K562 (cell line): ENCODE measurements at regions not wholly inside any gene's neighbourhood (a gene's known extent, or its start where the extent isn't known, plus 50 kb on each side); places are given as distances from the start of the nearest gene placed in this dataset.

ENCODE experiments used
- IFI16 ChIP-seq: fragments of 250-450 bp; sonication (Bioruptor Pico); IDR thresholded peaks from 2 replicates; pipeline ENCODE4 v2.1.2; 2022; ENCODE audit warnings: mild to moderate bottlenecking, inconsistent platforms
- ILF3 ChIP-seq: fragments of 450-650 bp; IDR thresholded peaks from 2 replicates; pipeline ENCODE4 v1.6.1; 2018; ENCODE audit warnings: antibody characterized with exemption, mild to moderate bottlenecking, moderate library complexity, borderline replicate concordance
- POLR2B ChIP-seq: fragments of 450-650 bp; IDR thresholded peaks from 2 replicates; pipeline ENCODE4 v1.6.1; 2018; ENCODE audit warnings: low read depth; ENCODE audit not compliant: partially characterized antibody
- TRIM24 ChIP-seq, 2 experiments: fragments of 450-650 bp; IDR thresholded peaks; 2 replicates each; pipeline ENCODE4 v1.6.1; 2016
- XRCC5 ChIP-seq: fragments of 200-400 bp; formaldehyde crosslinking; IDR thresholded peaks from 2 replicates; pipeline ENCODE4 v1.6.1; 2017; ENCODE audit warnings: low read depth, mild to moderate bottlenecking, low read length
- ZFP1 ChIP-seq: fragments of 450-650 bp; formaldehyde crosslinking; IDR thresholded peaks from 2 replicates; pipeline ENCODE4 v1.4.0; 2020; ENCODE audit warnings: mild to moderate bottlenecking, mixed read lengths
- ZNF174 ChIP-seq: fragments of 250-450 bp; sonication (Bioruptor Pico); IDR thresholded peaks from 2 replicates; pipeline ENCODE4 v1.4.0; 2020; ENCODE audit warnings: mild to moderate bottlenecking
- ZNF311 ChIP-seq: fragments of 250-450 bp; sonication (Bioruptor Pico); IDR thresholded peaks from 2 replicates; pipeline ENCODE4 v1.4.0; 2020; ENCODE audit warnings: mild to moderate bottlenecking, moderate library complexity
- ZNF407 ChIP-seq: fragments of 450-650 bp; IDR thresholded peaks from 2 replicates; pipeline ENCODE4 v1.6.1; 2016; ENCODE audit warnings: low read depth
- ZNF644 ChIP-seq: fragments of 200-800 bp; sonication (Bioruptor generic); IDR thresholded peaks from 2 replicates; pipeline ENCODE4 v1.6.1; 2016; ENCODE audit warnings: low read depth, missing genetic modification characterization, missing compliant biosample characterization
- TF ChIP-seq, protein P1 (sequence below): fragments of 250-450 bp; sonication (Bioruptor Pico); IDR thresholded peaks from 2 replicates; pipeline ENCODE4 v1.8.0; 2021; ENCODE audit warnings: mild to moderate bottlenecking, moderate library complexity
- TF ChIP-seq, protein P2 (sequence below): fragments of 200-800 bp; sonication (Bioruptor generic); IDR thresholded peaks from 2 replicates; pipeline ENCODE4 v1.6.1; 2017; ENCODE audit warnings: missing genetic modification characterization, missing compliant biosample characterization
- TF ChIP-seq, protein P3 (sequence below): IDR thresholded peaks from 2 replicates; pipeline ENCODE4 v1.6.1; 2011; ENCODE audit not compliant: insufficient read length; ENCODE audit errors: extremely low read depth
- TF ChIP-seq, protein P4 (sequence below), 2 experiments: fragments of 450-650 bp; conservative IDR thresholded peaks; 2 replicates each; pipeline ENCODE4 v1.6.1; 2017; ENCODE audit warnings: mild to moderate bottlenecking in 2 of 2, moderate library complexity in 2 of 2

DNA sequence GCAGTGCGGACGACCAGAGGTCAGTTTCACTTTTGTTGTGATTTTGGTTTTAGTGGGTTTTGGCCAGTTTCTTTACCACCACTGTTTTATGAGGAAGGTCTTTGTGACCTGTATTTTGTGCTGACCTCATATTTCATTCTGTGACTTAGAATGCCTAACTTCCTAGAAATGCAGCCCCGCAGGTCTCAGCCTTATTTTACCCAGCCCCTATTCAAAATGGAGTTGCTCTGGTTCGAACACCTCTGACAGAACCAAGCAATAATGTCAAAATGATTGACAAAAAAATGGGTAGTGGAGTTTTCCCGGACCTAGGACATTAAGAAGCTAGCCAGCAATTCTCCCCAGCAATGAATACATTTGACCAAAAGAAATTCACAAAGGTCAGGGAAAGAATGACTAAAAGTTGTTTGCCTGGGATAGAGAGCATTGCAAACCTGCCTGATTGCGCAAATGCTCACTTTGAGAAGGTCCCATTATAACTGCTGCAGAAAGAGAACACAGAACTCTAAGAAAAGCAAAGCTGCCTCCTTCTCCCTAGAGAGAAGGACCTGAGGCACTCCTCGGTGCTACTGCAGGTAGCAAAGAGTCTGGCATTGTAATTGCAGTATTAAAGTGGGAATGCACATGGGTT is 288.8 kb downstream of the ADGB start (continued):
- no peak for TF ChIP-seq TRIM24 (IDR thresholded peaks at IDR 0.05)
- TF ChIP-seq, protein P1, sequence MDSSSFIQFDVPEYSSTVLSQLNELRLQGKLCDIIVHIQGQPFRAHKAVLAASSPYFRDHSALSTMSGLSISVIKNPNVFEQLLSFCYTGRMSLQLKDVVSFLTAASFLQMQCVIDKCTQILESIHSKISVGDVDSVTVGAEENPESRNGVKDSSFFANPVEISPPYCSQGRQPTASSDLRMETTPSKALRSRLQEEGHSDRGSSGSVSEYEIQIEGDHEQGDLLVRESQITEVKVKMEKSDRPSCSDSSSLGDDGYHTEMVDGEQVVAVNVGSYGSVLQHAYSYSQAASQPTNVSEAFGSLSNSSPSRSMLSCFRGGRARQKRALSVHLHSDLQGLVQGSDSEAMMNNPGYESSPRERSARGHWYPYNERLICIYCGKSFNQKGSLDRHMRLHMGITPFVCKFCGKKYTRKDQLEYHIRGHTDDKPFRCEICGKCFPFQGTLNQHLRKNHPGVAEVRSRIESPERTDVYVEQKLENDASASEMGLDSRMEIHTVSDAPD (CRISPR knock-in tag): peak; percentile 99
- TF ChIP-seq, protein P2, sequence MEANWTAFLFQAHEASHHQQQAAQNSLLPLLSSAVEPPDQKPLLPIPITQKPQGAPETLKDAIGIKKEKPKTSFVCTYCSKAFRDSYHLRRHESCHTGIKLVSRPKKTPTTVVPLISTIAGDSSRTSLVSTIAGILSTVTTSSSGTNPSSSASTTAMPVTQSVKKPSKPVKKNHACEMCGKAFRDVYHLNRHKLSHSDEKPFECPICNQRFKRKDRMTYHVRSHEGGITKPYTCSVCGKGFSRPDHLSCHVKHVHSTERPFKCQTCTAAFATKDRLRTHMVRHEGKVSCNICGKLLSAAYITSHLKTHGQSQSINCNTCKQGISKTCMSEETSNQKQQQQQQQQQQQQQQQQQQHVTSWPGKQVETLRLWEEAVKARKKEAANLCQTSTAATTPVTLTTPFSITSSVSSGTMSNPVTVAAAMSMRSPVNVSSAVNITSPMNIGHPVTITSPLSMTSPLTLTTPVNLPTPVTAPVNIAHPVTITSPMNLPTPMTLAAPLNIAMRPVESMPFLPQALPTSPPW (CRISPR knock-in tag): peak; percentile 91
- TF ChIP-seq ZNF644 (tag): peak; percentile 100
- peak; percentile 100 for TF ChIP-seq ZNF311 (CRISPR knock-in tag)
- TF ChIP-seq ZNF174: peak; percentile 100
- no peak for TF ChIP-seq POLR2B
- TF ChIP-seq, protein P3, sequence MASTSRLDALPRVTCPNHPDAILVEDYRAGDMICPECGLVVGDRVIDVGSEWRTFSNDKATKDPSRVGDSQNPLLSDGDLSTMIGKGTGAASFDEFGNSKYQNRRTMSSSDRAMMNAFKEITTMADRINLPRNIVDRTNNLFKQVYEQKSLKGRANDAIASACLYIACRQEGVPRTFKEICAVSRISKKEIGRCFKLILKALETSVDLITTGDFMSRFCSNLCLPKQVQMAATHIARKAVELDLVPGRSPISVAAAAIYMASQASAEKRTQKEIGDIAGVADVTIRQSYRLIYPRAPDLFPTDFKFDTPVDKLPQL: no peak
- TF ChIP-seq XRCC5: no peak
- peak; percentile 99 for TF ChIP-seq IFI16 (CRISPR knock-in tag)
- TF ChIP-seq, protein P4, sequence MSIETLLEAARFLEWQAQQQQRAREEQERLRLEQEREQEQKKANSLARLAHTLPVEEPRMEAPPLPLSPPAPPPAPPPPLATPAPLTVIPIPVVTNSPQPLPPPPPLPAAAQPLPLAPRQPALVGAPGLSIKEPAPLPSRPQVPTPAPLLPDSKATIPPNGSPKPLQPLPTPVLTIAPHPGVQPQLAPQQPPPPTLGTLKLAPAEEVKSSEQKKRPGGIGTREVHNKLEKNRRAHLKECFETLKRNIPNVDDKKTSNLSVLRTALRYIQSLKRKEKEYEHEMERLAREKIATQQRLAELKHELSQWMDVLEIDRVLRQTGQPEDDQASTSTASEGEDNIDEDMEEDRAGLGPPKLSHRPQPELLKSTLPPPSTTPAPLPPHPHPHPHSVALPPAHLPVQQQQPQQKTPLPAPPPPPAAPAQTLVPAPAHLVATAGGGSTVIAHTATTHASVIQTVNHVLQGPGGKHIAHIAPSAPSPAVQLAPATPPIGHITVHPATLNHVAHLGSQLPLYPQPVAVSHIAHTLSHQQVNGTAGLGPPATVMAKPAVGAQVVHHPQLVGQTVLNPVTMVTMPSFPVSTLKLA (conservative IDR thresholded peaks at IDR 0.05): 0 out of 4 replicates have a peak, but pooled peaks of 1 of the 2 experiments have one; percentile 24
- TF ChIP-seq ZFP1 (CRISPR knock-in tag): peak; percentile 100
- TF ChIP-seq ILF3: no peak
- no peak for TF ChIP-seq ZNF407
